ENCODE measurements at regions not wholly inside any gene's neighbourhood (a gene's known extent, or its start where the extent isn't known, plus 50 kb on each side); places are given as distances from the start of the nearest gene placed in this dataset.

DNA sequence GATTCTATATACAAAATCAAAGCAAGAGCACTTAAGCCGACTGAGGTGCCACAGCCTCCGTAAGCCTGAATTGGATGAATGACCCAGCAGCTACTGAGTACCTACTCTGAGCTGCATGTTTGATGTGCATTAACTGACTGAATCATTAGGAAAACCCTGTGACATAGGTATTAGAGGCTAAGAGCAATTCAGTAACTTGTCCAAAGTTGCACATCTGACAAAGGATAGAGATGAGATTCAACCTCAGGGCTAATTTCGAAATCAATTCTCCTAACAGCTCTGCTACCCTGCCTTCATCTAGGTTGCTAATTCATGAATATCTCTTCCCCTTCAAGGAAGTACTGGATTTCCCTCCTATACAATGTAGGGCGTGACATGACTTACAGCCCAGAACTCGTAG, 89.1 kb upstream of the GLIS3 start:
- no peak for DNase-seq (ENCODE audit: insufficient read length, low spot score, missing footprints)
- no peak overlapping the region for H2AFZ ChIP-seq (ENCODE audit: low read length)
- H3K4me2 ChIP-seq (ENCODE audit: insufficient read depth, low read length), result no peak overlapping the region
- no peaks in the 10 kb centered on the region for H3K9me3 ChIP-seq (ENCODE audit: low read depth, low read length)
- H3K27ac ChIP-seq (ENCODE audit: low read depth, low read length), result no peak overlapping the region
- H3K4me3 ChIP-seq (ENCODE audit: insufficient read depth, low read length), result no peak overlapping the region
- TF ChIP-seq, protein P1, sequence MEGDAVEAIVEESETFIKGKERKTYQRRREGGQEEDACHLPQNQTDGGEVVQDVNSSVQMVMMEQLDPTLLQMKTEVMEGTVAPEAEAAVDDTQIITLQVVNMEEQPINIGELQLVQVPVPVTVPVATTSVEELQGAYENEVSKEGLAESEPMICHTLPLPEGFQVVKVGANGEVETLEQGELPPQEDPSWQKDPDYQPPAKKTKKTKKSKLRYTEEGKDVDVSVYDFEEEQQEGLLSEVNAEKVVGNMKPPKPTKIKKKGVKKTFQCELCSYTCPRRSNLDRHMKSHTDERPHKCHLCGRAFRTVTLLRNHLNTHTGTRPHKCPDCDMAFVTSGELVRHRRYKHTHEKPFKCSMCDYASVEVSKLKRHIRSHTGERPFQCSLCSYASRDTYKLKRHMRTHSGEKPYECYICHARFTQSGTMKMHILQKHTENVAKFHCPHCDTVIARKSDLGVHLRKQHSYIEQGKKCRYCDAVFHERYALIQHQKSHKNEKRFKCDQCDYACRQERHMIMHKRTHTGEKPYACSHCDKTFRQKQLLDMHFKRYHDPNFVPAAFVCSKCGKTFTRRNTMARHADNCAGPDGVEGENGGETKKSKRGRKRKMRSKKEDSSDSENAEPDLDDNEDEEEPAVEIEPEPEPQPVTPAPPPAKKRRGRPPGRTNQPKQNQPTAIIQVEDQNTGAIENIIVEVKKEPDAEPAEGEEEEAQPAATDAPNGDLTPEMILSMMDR (IDR thresholded peaks at IDR 0.05; ENCODE audit: extremely low read depth, low read depth, low read length), result no peak
- no peaks in the 10 kb centered on the region for H4K20me1 ChIP-seq (ENCODE audit: insufficient read depth, low read length)
- no peaks in the 10 kb centered on the region for H3K27me3 ChIP-seq (ENCODE audit: insufficient read depth, low read length)
- H3K79me2 ChIP-seq (ENCODE audit: insufficient read depth, low read length), result no peaks in the 10 kb centered on the region
- peaks cover 9% of the 10 kb centered on the region for H3K4me1 ChIP-seq (ENCODE audit: insufficient read depth, low read length)
- no peaks in the 10 kb centered on the region for H3K36me3 ChIP-seq (ENCODE audit: insufficient read depth, low read length)

DNA sequence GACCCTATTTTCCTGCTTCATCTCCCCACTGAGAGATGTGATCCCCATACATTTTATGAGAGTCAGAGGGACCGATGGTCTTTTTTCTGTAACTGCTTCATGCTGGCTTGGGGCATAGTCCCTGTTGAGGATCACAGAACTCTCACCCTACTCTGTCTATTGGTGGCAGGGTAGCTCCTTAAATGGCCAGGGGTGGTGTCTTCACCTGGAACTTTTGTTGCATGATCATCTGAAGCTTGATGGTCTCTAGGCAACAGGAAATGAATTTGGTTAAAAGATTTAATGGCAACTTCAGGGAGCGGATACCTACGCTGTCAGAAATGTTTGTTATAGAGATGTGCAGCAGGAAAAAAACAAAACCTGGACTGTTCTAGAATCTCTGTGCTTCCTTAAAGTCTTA, 87.0 kb upstream of the GLIS3 start:
- H3K4me3 ChIP-seq (ENCODE audit: insufficient read depth, low read length), result no peak overlapping the region
- H3K79me2 ChIP-seq (ENCODE audit: insufficient read depth, low read length), result no peaks in the 10 kb centered on the region
- H3K4me2 ChIP-seq (ENCODE audit: insufficient read depth, low read length), result peak overlapping the region; percentile 27
- H3K27me3 ChIP-seq (ENCODE audit: insufficient read depth, low read length), result no peaks in the 10 kb centered on the region
- peak overlapping the region; percentile 46 for H2AFZ ChIP-seq (ENCODE audit: low read length)
- H4K20me1 ChIP-seq (ENCODE audit: insufficient read depth, low read length), result no peaks in the 10 kb centered on the region
- H3K36me3 ChIP-seq (ENCODE audit: insufficient read depth, low read length), result no peaks in the 10 kb centered on the region
- no peaks in the 10 kb centered on the region for H3K9me3 ChIP-seq (ENCODE audit: low read depth, low read length)
- no peak overlapping the region for H3K27ac ChIP-seq (ENCODE audit: low read depth, low read length)
- TF ChIP-seq, protein P1 (IDR thresholded peaks at IDR 0.05; ENCODE audit: extremely low read depth, low read depth, low read length), result no peak
- no peak for DNase-seq (ENCODE audit: insufficient read length, low spot score, missing footprints)
- H3K4me1 ChIP-seq (ENCODE audit: insufficient read depth, low read length), result peaks cover 9% of the 10 kb centered on the region

DNA sequence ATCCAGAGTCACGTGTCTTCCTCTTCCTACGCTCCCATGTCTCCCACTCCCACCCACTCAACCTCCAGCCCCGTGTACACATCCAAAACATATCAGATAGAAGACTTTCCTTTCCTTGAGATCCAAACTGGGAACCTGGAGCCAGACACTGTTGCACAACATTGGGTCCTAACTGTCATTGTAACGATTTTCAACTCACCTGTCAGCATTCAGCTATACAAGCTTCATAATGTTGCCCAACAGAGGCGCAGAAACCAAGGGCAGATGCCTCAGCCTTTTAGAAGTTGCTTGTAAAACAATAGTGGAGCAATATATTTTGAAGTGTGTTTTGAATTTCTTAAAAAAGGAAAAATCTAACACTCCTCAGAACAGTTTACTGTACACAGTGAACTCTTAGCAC, 84.9 kb upstream of the GLIS3 start:
- no peak overlapping the region for H3K4me2 ChIP-seq (ENCODE audit: insufficient read depth, low read length)
- H3K27me3 ChIP-seq (ENCODE audit: insufficient read depth, low read length), result no peaks in the 10 kb centered on the region
- no peaks in the 10 kb centered on the region for H3K9me3 ChIP-seq (ENCODE audit: low read depth, low read length)
- no peak overlapping the region for H3K27ac ChIP-seq (ENCODE audit: low read depth, low read length)
- H3K4me3 ChIP-seq (ENCODE audit: insufficient read depth, low read length), result no peak overlapping the region
- no peaks in the 10 kb centered on the region for H3K79me2 ChIP-seq (ENCODE audit: insufficient read depth, low read length)
- H4K20me1 ChIP-seq (ENCODE audit: insufficient read depth, low read length), result no peaks in the 10 kb centered on the region
- H2AFZ ChIP-seq (ENCODE audit: low read length), result no peak overlapping the region
- peaks cover 4% of the 10 kb centered on the region for H3K4me1 ChIP-seq (ENCODE audit: insufficient read depth, low read length)
- no peaks in the 10 kb centered on the region for H3K36me3 ChIP-seq (ENCODE audit: insufficient read depth, low read length)
- TF ChIP-seq, protein P1 (IDR thresholded peaks at IDR 0.05; ENCODE audit: extremely low read depth, low read depth, low read length), result no peak
- DNase-seq (ENCODE audit: insufficient read length, low spot score, missing footprints), result no peak

DNA sequence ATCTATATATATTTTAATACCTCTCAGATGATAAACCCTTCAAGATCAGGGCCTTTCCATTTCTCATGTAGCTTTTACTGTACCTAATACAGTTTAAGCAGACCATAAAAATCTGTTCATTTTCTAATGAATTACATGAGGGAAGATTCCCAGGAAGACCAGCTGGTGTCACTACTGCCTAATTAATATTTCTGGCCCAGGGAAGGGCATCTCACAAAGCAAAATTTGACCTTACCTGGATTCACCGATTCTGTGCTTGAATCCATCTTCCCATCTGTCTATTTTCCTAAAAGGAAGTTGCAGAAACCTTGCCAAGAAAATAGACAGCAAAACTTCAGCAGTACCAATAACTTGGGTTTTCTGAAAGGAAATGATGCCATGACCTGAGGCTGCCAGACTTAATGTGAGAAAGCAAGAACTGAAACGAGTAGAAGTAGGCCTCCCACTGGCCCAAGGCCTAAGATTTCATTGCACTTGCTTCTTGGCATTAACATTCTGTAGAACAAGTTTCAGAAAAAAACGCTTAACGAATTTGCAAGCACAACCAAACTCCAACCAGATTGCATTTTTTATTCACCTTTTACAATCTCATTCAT, 83.0 kb upstream of the GLIS3 start:
- Histone ChIP-seq H2AFZ (ENCODE audit: low read length) (no peak overlapping the region), H3K27me3 (ENCODE audit: insufficient read depth, low read length) (no peaks in the 10 kb centered on the region), H3K4me2 (ENCODE audit: insufficient read depth, low read length) (no peak overlapping the region), H3K9me3 (ENCODE audit: low read depth, low read length) (no peaks in the 10 kb centered on the region), H3K4me1 (ENCODE audit: insufficient read depth, low read length) (no peaks in the 10 kb centered on the region), H3K79me2 (ENCODE audit: insufficient read depth, low read length) (no peaks in the 10 kb centered on the region), H3K36me3 (ENCODE audit: insufficient read depth, low read length) (no peaks in the 10 kb centered on the region), H3K4me3 (ENCODE audit: insufficient read depth, low read length) (no peak overlapping the region), H3K27ac (ENCODE audit: low read depth, low read length) (no peak overlapping the region), H4K20me1 (ENCODE audit: insufficient read depth, low read length) (no peaks in the 10 kb centered on the region)
- TF ChIP-seq, protein P1 (IDR thresholded peaks at IDR 0.05; ENCODE audit: extremely low read depth, low read depth, low read length), result peak; percentile 69
- DNase-seq (ENCODE audit: insufficient read length, low spot score, missing footprints), result no peak

All from osteoblast (primary cell).